HAP-1 (cell line): ENCODE measurements at regions not wholly inside any gene's neighbourhood (a gene's known extent, or its start where the extent isn't known, plus 50 kb on each side); places are given as distances from the start of the nearest gene placed in this dataset.

Experiments
- DNase-seq, 2 experiments: peaks; one replicate each; pipeline ENCODE4 v3.0.0-alpha.2; 2016 to 2020; ENCODE audit warnings: low spot score in 2 of 2
- H3K27me3 ChIP-seq: fragments of 250-450 bp; sonication (Bioruptor Pico); 2 replicates; pipeline ENCODE4 v1.5.1; 2020; ENCODE audit warnings: low read depth, mild to moderate bottlenecking, moderate library complexity
- H3K36me3 ChIP-seq: fragments of 250-450 bp; sonication (Bioruptor Pico); replicated peaks from 2 replicates; pipeline ENCODE4 v1.5.1; 2020; ENCODE audit warnings: mild to moderate bottlenecking
- H3K4me1 ChIP-seq: fragments of 250-450 bp; sonication (Bioruptor Pico); 2 replicates; pipeline ENCODE4 v1.5.1; 2020; ENCODE audit warnings: mild to moderate bottlenecking
- H3K4me3 ChIP-seq: fragments of 250-450 bp; sonication (Bioruptor Pico); 2 replicates; pipeline ENCODE4 v1.5.1; 2020; ENCODE audit warnings: mild to moderate bottlenecking, moderate library complexity
- H3K9me3 ChIP-seq: fragments of 250-450 bp; sonication (Bioruptor Pico); 2 replicates; pipeline ENCODE4 v1.5.1; 2020; ENCODE audit warnings: mild to moderate bottlenecking, moderate library complexity
- in situ Hi-C: fragments of 300-500 bp; cut with MboI; formaldehyde crosslinking; loops from 3 replicates; pipeline ENCODE4 v1.14.3; 2020; ENCODE audit warnings: low sequenced_read_pairs, inconsistent platforms, mixed read lengths

DNA sequence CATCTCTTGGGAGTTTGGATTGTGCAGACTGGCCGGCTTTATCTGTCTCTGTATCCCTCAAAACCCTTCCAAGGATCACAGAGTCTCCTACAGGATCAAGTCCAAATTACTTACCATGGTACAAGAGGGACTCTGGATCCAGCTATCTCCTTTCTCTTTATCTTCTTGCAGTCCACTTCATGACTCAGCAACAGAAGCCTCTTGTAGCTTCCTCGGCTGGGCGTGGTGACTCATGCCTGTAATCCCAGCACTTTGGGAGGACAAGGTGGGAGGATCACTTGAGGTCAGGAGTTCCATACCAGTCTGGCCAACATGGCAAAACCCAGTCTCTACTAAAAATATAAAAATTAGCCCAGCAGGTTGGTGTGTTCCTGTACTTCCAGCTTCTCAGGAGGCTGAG lies 189.7 kb downstream of the BCAT1 start:
- H3K4me3 ChIP-seq = no peak overlapping the region
- no peaks in the 10 kb centered on the region for H3K27me3 ChIP-seq
- H3K9me3 ChIP-seq = no peaks in the 10 kb centered on the region
- H3K36me3 ChIP-seq = no peaks in the 10 kb centered on the region
- in situ Hi-C loops = no loop called here
- no peak for DNase-seq
- peaks cover 5% of the 10 kb centered on the region; the same call in 1 of the 2 replicates for H3K4me1 ChIP-seq

DNA sequence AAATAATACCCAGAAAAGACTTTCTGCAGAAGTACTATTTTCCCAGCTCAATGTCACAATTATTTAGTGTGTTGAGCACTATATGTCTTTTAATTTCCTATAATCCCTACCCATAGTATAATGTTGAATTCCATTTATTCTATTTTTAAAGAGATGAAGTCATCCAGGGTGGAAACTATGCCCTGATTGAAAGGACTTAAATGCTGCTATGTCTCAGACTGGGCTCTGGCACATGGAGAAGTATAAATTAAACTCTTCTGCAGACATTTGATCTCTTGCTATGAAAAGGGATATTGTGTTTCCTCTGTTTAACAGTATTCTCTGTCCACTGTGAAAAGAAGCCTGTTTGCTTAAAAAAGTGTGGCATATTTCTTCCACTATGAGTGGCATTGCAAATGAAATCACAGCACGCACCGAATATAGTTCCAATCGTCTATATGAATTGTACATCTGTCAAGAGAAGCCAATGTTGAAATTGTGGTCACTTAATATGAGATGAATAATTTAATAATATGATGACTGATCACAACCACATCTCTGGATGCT lies 192.3 kb downstream of the BCAT1 start:
- H3K27me3 ChIP-seq = no peaks in the 10 kb centered on the region
- no peak for DNase-seq
- no peaks in the 10 kb centered on the region for H3K36me3 ChIP-seq
- peaks cover 5% of the 10 kb centered on the region; the same call in 1 of the 2 replicates for H3K4me1 ChIP-seq
- H3K9me3 ChIP-seq = no peaks in the 10 kb centered on the region
- H3K4me3 ChIP-seq = no peak overlapping the region
- in situ Hi-C loops = no loop called here

DNA sequence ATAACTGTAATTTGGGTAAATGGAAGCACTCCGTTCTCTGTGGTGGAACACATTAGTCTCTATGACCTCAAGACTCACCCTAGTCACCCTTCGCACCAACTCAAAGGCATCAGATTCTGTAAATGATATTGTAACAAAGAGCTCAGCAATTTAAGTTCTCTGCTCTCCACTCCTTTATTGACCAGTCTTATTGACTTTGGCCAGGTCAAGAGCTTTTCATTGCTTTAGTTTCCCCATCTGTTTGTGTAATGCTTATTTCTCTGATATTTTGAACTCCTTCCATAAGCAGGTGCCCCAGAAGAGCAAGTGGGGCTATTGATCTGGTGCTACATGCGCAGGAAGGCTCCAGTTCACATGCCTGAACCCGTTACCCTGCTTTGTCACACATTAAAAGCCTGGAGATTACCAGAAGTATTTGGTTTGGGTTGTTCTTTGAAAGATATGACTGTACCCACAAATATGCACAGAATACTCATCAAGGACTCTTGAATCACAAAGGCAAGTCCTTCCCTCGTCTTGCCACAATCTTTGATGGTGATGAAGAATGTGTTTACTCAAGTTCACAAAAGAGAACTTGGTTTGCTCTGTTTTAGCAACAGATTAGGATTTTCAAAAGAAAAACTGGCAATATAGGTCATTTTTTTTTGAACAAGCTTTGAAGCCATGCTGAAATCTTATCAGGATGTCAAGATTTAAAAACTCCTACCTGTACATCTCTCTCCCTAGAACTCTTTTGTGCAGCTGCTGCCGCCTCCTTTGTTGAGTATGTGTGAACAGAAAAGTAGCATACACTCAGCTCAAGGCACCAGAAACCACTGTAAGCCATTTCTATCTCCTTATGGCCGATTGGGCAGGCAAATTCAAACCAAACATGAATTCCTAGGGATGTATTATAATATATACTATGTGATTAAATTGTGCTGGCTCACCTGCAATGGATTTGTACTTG lies 193.9 kb downstream of the BCAT1 start:
- Histone ChIP-seq H3K36me3 (no peaks in the 10 kb centered on the region), H3K27me3 (no peaks in the 10 kb centered on the region), H3K4me3 (no peak overlapping the region), H3K9me3 (no peaks in the 10 kb centered on the region), H3K4me1 (no peaks in the 10 kb centered on the region)
- peak; percentile 8 to 11 for DNase-seq
- in situ Hi-C loops = no loop called here

DNA sequence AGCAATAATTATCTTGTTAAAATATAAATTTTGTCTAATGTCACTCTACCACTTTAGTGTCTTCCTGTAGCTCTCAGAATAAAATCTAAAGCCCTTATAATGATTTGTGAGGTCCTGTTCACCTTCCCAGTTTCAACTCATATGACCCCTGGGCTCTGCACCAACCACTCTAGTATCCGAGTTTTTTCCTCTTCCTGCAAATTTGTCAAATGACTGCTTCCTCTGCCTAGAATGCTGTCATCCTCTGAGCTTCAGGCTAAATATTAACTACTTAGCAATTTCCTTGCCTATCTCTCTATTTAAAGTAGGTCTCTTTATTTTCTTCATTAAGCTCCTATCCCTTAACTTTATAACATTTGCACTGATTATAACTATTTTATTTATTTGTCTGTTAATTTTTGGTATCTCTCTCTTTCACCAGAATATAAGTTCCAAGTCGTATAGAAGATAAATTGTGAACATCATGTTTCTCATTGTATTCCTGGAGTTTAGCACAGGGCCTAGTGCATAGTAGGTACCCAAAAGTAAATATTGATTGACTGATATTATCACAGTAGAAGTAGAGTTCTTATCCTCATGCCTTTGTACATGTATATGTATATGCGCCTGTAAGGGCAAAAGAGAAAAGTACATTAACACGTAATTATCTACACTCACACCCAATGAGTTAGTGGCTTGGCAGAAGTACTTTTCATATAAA lies 196.0 kb downstream of the BCAT1 start:
- H3K4me1 ChIP-seq = no peaks in the 10 kb centered on the region
- DNase-seq = no peak
- H3K27me3 ChIP-seq = no peaks in the 10 kb centered on the region
- no peaks in the 10 kb centered on the region for H3K9me3 ChIP-seq
- in situ Hi-C loops = no loop called here
- H3K36me3 ChIP-seq = no peaks in the 10 kb centered on the region
- no peak overlapping the region for H3K4me3 ChIP-seq

DNA sequence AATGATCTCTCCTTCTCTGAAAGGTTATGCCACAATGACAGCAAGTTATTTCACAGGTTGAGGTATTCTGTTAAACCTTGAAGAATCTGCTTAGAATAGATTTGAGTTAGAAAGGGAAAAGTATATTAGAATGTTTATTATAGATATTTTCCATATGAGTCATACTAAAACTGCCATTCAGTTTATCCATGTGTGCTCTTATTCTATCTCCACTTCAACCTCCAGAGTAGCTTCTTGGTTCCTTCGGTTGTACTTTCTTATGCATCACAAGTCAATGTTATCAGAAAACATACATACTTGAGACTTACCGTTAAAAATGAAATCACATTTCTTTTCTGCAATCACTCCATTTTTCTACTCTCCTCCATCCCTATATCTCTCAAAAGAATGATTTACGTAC lies 197.7 kb downstream of the BCAT1 start:
- no peaks in the 10 kb centered on the region for H3K4me1 ChIP-seq
- no peaks in the 10 kb centered on the region for H3K27me3 ChIP-seq
- no peak overlapping the region for H3K4me3 ChIP-seq
- in situ Hi-C loops = no loop called here
- no peak for DNase-seq
- H3K9me3 ChIP-seq = no peaks in the 10 kb centered on the region
- no peaks in the 10 kb centered on the region for H3K36me3 ChIP-seq

DNA sequence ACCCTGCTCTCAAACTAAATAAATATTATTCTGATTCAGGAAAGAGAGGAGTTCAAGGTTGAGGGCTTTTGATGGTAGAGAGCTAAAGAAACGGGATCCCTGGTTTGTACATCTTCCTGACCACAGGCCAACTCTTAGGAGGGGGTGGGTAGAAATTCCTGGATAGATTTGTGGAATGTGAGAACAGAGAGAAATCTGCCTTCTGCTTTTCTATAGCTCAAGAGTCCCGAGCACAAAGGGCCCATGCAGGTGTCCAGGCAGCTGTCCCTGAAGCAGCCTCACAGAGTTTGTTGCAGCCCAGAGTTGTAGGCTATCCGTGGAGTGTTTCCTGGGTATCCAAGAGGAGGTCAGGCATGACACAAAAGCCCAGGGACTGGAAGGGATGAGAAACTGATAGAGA lies 198.6 kb downstream of the BCAT1 start:
- Histone ChIP-seq H3K9me3 (no peaks in the 10 kb centered on the region), H3K27me3 (no peaks in the 10 kb centered on the region), H3K4me1 (no peaks in the 10 kb centered on the region), H3K36me3 (no peaks in the 10 kb centered on the region), H3K4me3 (no peak overlapping the region)
- DNase-seq = no peak
- in situ Hi-C loops = no loop called here

DNA sequence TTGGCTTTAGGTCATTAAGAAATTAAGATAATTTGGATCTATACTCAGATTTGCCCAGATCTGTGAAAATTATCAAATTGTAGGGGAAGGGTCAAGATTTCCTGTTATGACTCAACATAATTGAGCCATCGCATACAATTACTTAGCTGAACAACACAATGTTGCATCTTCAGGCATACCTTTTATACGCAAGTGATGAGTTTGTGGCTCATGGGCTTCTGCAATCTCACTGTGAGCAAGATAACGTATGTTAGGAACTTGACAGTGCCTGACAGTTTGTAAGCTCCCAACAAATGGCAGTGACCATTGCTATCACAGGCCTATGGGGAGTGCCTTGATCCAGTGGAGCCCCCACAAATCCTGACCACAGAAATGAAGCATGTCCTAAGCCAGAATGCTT lies 199.7 kb downstream of the BCAT1 start:
- no peak for DNase-seq
- in situ Hi-C loops = no loop called here
- Histone ChIP-seq H3K36me3 (no peaks in the 10 kb centered on the region), H3K4me3 (no peak overlapping the region), H3K4me1 (no peaks in the 10 kb centered on the region), H3K27me3 (no peaks in the 10 kb centered on the region), H3K9me3 (no peaks in the 10 kb centered on the region)

DNA sequence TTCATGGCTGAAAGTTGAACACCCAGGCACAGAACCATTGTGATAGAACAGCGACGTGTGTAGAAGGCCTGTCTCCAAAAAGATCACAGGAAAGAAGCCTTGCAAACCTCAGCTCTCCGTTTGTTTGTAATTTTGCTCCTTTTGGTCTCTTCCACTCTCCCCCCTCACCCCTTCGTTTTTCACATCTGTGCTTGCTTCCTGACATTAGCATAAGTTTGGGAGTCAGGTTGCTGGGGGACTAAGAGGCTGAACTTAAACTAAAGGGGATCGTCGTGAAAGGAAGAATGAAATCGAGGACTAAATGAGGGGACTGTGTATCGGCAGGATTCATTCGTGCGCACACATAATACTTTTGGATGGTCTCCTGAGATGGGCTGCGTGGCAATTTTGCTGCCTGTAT lies 200.6 kb downstream of the BCAT1 start:
- Histone ChIP-seq H3K4me3 (no peak overlapping the region), H3K27me3 (no peaks in the 10 kb centered on the region), H3K9me3 (no peaks in the 10 kb centered on the region), H3K4me1 (no peaks in the 10 kb centered on the region), H3K36me3 (no peaks in the 10 kb centered on the region)
- in situ Hi-C loops = no loop called here
- DNase-seq = no peak

DNA sequence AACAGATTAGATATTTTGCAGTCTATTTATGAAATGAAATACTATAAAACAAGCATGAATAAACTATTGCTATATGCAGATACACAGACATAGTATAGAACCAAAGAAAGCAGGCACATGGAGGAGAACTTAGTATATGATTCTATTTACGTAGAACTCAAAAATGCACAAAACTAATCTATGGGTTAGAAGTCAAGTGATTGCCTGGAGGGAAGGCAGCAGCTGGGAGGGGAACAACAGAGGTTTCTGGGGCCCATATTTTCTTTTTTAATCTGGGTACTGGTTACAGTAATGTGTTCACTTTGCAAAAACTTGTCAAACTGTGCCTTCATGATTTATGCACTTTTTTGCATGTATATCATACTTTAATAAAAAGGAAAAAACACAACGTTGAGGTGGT lies 202.0 kb downstream of the BCAT1 start:
- Histone ChIP-seq H3K27me3 (no peaks in the 10 kb centered on the region), H3K36me3 (no peaks in the 10 kb centered on the region), H3K4me1 (no peaks in the 10 kb centered on the region), H3K4me3 (no peak overlapping the region), H3K9me3 (no peaks in the 10 kb centered on the region)
- no peak for DNase-seq
- in situ Hi-C loops = no loop called here

DNA sequence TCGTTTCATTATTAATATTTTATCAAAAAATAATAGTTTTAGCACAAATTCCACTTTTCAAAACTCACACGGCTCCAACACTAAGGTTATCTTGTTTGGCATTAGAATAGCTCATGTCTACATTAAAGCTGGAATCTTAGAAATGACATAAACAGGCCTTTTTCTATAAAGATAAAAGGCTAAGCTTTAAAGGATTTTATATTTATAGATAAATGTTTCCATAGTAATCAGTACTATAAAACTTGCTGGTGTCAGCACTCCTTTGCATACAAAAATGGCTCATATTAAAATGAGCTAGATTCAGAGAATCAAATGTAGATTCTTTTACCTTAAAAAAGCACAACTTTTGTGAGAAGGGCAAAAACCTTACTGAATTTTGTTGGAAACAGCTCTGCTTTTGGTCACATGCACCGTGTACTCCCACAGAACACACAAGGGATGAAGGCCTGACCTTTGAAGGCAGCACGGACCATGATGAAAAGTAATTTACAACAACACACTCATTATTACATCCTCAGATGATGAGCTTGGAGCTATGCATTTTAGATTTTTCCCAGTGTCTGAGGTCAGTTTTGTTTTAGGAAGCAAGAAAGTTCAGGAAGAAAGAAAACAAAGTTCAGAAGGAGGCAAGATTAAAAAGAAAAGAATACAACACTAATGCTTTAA lies 202.8 kb downstream of the BCAT1 start:
- no peaks in the 10 kb centered on the region for H3K36me3 ChIP-seq
- no peaks in the 10 kb centered on the region for H3K4me1 ChIP-seq
- H3K4me3 ChIP-seq = no peak overlapping the region
- H3K9me3 ChIP-seq = no peaks in the 10 kb centered on the region
- in situ Hi-C loops = no loop called here
- no peak for DNase-seq
- no peaks in the 10 kb centered on the region for H3K27me3 ChIP-seq

DNA sequence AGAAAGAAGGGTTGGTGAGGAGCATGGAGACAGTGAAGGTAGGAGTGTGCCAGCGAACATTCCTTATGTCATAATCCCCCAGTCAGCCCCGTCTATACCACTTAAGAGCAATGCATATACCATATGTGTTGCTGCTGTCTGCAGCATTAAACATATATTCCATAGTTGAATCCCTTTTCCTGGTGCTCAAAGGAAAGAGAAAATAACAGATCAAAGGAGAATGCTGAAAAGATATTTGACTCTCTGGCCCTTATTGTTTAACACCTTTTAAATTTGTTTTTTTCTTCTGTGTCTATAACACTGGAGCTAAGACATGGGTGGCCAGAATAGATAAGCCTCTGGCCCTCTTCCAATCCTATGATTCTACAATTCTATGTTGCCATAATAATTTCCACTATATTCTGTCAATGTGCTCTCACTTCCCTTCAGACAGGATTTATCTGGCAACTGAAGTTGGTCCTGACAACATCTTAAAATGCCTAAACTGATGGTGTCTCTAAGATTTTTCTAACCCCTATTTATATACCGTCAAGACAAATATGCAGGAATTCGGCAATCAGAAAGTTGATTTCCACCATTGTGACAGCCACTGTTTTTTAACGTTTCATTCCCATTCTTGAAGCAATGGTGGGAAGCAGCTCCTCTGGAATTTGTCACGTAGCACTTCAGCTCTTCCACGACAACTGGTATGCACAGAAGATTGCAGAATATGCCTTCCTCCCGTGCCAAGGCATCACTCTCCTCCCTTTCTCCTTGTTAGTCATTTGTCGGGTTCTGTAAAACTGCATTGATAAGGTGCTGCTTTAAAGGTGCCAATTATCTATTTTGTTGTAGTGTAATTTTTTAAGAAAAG lies 204.7 kb downstream of the BCAT1 start:
- in situ Hi-C loops = no loop called here
- no peaks in the 10 kb centered on the region for H3K4me1 ChIP-seq
- no peak for DNase-seq

DNA sequence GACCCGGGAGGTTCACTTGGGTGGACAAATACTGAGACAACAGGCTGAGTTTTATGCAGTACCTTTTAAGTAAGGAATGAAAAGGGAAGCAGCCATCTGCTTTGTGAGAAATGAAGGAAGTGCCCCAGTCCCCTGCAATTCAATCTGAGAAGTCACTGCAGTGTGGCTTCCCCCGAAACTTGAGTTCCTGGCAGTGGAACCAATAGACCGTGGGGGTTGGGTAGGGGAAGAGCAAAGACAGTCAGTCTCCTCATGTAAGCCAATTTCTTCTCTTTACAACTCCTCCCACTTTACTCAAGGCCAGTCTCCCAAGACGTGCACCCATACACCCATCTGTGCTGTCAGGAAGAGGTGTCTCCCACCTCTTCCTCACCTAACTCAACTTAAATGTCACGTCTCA lies 206.5 kb downstream of the BCAT1 start:
- no peak overlapping the region for H3K4me3 ChIP-seq
- DNase-seq = no peak
- in situ Hi-C loops = no loop called here
- no peaks in the 10 kb centered on the region for H3K27me3 ChIP-seq
- no peaks in the 10 kb centered on the region for H3K4me1 ChIP-seq
- H3K9me3 ChIP-seq = no peaks in the 10 kb centered on the region
- H3K36me3 ChIP-seq = no peaks in the 10 kb centered on the region

More for the DNA sequence above, 204.7 kb downstream of the BCAT1 start:
- Histone ChIP-seq H3K36me3 (no peaks in the 10 kb centered on the region), H3K27me3 (no peaks in the 10 kb centered on the region), H3K9me3 (no peaks in the 10 kb centered on the region), H3K4me3 (no peak overlapping the region)

DNA sequence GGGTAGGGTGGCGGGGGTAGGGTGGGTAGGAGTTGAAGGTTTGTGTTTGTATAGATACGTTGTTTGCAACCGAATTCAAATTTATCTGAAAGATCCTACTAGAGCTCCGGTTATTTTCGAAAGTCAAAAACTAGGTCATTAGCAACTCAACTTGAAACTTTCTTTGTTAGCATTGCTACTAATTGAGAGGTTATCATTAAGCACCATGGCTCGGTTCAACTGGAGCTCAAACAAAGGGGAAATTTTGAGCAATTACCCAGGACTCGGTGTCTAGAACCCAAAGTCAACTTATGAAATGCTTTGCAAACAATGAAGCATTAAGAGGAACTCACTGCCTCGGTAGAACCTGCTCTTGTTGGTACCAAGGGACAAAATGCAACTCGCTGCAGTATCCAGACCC lies 207.7 kb downstream of the BCAT1 start:
- no peak for DNase-seq
- H3K9me3 ChIP-seq = no peaks in the 10 kb centered on the region
- no peaks in the 10 kb centered on the region for H3K27me3 ChIP-seq
- in situ Hi-C loops = no loop called here
- no peak overlapping the region for H3K4me3 ChIP-seq
- H3K4me1 ChIP-seq = no peaks in the 10 kb centered on the region
- no peaks in the 10 kb centered on the region for H3K36me3 ChIP-seq
